ENCODE measurements at regions not wholly inside any gene's neighbourhood (a gene's known extent, or its start where the extent isn't known, plus 50 kb on each side); places are given as distances from the start of the nearest gene placed in this dataset.
A peak's percentile ranks its signal among the peaks of the same experiment; 100 is the strongest.

GRCh38 chr2:12151716-12152115, 405.3 kb downstream of the LPIN1 start:
- intact Hi-C loops (cut with DNase I), result no loop called here
- H3K27me3 ChIP-seq, result no peaks in the 10 kb centered on the region
- no peak overlapping the region for H3K4me3 ChIP-seq
- TF ChIP-seq CTCF (IDR thresholded peaks at IDR 0.05) (no peak), POLR2A (IDR thresholded peaks at IDR 0.05) (no peak)
- H3K27ac ChIP-seq, result no peak overlapping the region
- no peak for ATAC-seq
- H3K4me1 ChIP-seq, result peaks cover 0 to 20% (median 7%) of the 10 kb centered on the region in 12 donors
- no peaks in the 10 kb centered on the region for H3K9me3 ChIP-seq
- WGBS, 4 donors, result 66 to 77% (median 70%) methylated on average over 6 of the region's 6 CpGs
- no peak for DNase-seq
- no peaks in the 10 kb centered on the region for H3K36me3 ChIP-seq

GRCh38 chr2:12152888-12153287, 406.5 kb downstream of the LPIN1 start:
- Histone ChIP-seq H3K4me3 (no peak overlapping the region), H3K4me1 (peaks cover 0 to 23% (median 7%) of the 10 kb centered on the region in 12 donors), H3K9me3 (no peaks in the 10 kb centered on the region), H3K27me3 (no peaks in the 10 kb centered on the region), H3K36me3 (no peaks in the 10 kb centered on the region), H3K27ac (no peak overlapping the region)
- DNase-seq, result no peak
- ATAC-seq, result no peak
- intact Hi-C loops (cut with DNase I), result no loop called here
- 78 to 86% (median 82%) methylated on average over 3 of the region's 3 CpGs for WGBS, 4 donors
- TF ChIP-seq POLR2A (IDR thresholded peaks at IDR 0.05) (no peak), CTCF (IDR thresholded peaks at IDR 0.05) (no peak)

DNA sequence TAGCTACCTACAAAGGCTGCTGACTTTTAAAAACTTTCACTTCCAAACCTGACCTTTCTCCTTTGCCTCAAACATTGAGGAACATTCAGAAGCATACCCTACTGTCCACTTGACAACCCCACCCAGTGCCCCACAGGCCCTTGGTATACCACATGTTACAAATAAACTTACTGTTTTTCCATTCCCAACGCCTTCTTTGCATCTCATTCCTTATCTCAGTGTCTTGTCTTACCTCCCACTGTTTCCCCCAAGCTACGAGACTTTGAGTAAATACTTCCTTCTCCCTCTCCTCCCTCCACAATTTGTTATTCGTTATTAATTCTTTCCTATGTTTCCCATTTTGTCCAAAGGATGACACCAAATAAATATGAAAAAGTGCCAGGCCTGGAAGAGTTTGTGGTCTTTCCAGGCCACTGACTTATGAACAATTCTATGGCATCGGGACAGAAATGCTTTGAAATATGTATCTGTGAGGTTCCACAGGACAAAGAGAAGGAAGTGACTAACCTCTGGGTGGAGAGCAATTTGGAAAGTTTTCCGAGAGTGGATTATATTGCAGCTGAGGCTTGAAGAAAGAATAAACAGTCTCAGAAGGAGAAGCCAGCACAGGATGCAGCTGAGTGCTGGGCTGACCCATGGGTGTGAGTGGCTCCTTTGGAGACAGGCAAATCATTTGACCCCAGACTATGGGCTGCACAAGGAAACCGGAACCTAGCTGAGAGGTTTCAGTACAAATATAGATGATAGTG, 409.0 kb downstream of the LPIN1 start:
- no peak overlapping the region for H3K4me3 ChIP-seq
- intact Hi-C loops (cut with DNase I), result loop anchor here in 1 of 10 donors (1.0 kb wide), 1 partner anchor 20 kb away; no protein-coding TSS in a partner anchor
- ATAC-seq, result peak; percentile 47 to 96 (median 92)
- H3K27me3 ChIP-seq, result no peaks in the 10 kb centered on the region
- peaks cover 0 to 7% (median 0%) of the 10 kb centered on the region in 12 donors for H3K9me3 ChIP-seq
- peak overlapping the region in 8 of 12 donors; percentile 25 to 62 (median 48) for H3K27ac ChIP-seq
- no peaks in the 10 kb centered on the region for H3K36me3 ChIP-seq
- DNase-seq, result peak in 3 of 5 donors; percentile 33 to 54 (median 35)
- 44 to 61% (median 53%) methylated on average over 6 of the region's 6 CpGs for WGBS, 4 donors
- H3K4me1 ChIP-seq, result peaks cover 0 to 23% (median 7%) of the 10 kb centered on the region in 12 donors
- TF ChIP-seq CTCF (IDR thresholded peaks at IDR 0.05) (no peak), POLR2A (IDR thresholded peaks at IDR 0.05) (no peak)

- TF ChIP-seq CTCF (IDR thresholded peaks at IDR 0.05), result no peak
- TF ChIP-seq POLR2A (IDR thresholded peaks at IDR 0.05), result no peak
- 65 to 81% (median 75%) methylated on average over 4 of the region's 4 CpGs for WGBS, 4 donors
- no peak for ATAC-seq
- Histone ChIP-seq H3K9me3 (peaks cover 0 to 7% (median 0%) of the 10 kb centered on the region in 12 donors), H3K27me3 (no peaks in the 10 kb centered on the region), H3K36me3 (no peaks in the 10 kb centered on the region), H3K4me1 (peaks cover 0 to 23% (median 7%) of the 10 kb centered on the region in 12 donors), H3K27ac (peak overlapping the region in 6 of 12 donors; percentile 16 to 51 (median 46)), H3K4me3 (no peak overlapping the region)
- no peak for DNase-seq
- intact Hi-C loops (cut with DNase I), result no loop called here
Measured at GRCh38 chr2:12156349-12156748, 409.9 kb downstream of the LPIN1 start.
